Panc1 (cell line): ENCODE measurements at regions not wholly inside any gene's neighbourhood (a gene's known extent, or its start where the extent isn't known, plus 50 kb on each side); places are given as distances from the start of the nearest gene placed in this dataset.

Experiments used
- POLR2AphosphoS5 ChIP-seq: IDR thresholded peaks from 2 replicates; pipeline ENCODE4 v1.6.1; 2012; ENCODE audit warnings: mild to moderate bottlenecking, low read depth, low read length, moderate library complexity
- REST ChIP-seq, 2 experiments: IDR thresholded peaks; 2 replicates each; pipeline ENCODE4 v1.6.1; 2011 to 2012; ENCODE audit warnings: low read depth in 2 of 2, control low read depth in 1 of 2, low read length in 1 of 2, mild to moderate bottlenecking in 1 of 2, moderate library complexity in 1 of 2; ENCODE audit not compliant: insufficient read depth in 1 of 2
- SIN3A ChIP-seq: IDR thresholded peaks from 2 replicates; pipeline ENCODE4 v1.6.1; 2012; ENCODE audit warnings: low read depth, mild to moderate bottlenecking, low read length, moderate library complexity, borderline replicate concordance; ENCODE audit not compliant: insufficient read depth
- TCF7L2 ChIP-seq: IDR thresholded peaks from 2 replicates; pipeline ENCODE4 v1.6.1; 2011; ENCODE audit warnings: mild to moderate bottlenecking, low read depth, low read length, inconsistent platforms
- TF ChIP-seq, protein P1 (sequence below): fragments of 450-650 bp; IDR thresholded peaks from 2 replicates; pipeline ENCODE4 v1.5.1; 2017; ENCODE audit warnings: mild to moderate bottlenecking

DNA sequence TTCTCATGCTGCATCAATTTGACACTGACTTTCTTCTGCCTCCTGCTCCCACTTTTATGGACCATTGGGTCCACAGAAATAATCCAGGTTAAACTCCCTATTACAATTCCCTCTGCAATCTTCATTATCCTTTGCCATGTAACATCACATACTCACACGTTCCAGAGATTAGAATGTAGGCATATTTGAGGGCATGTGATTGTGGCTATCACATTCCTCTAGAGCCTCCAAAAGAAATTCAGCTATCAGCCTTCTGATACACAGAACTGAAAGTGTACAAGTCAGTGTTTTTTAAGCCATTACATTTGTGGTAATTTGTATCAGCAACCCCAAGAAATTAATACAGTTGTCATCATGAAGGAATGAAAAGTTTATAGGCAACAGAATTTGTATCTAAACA, 892.4 kb downstream of the RPS29 start:
- no peak for TF ChIP-seq POLR2AphosphoS5
- TF ChIP-seq, protein P1, sequence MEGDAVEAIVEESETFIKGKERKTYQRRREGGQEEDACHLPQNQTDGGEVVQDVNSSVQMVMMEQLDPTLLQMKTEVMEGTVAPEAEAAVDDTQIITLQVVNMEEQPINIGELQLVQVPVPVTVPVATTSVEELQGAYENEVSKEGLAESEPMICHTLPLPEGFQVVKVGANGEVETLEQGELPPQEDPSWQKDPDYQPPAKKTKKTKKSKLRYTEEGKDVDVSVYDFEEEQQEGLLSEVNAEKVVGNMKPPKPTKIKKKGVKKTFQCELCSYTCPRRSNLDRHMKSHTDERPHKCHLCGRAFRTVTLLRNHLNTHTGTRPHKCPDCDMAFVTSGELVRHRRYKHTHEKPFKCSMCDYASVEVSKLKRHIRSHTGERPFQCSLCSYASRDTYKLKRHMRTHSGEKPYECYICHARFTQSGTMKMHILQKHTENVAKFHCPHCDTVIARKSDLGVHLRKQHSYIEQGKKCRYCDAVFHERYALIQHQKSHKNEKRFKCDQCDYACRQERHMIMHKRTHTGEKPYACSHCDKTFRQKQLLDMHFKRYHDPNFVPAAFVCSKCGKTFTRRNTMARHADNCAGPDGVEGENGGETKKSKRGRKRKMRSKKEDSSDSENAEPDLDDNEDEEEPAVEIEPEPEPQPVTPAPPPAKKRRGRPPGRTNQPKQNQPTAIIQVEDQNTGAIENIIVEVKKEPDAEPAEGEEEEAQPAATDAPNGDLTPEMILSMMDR, result no peak
- no peak for TF ChIP-seq TCF7L2
- TF ChIP-seq SIN3A, result no peak
- no peak for TF ChIP-seq REST (IDR thresholded peaks at IDR 0.05; ENCODE audit: insufficient read depth in 1 of 2, low read depth in 2 of 2, low read length in 1 of 2)
